CD4-positive, alpha-beta memory T cell (primary cell): ENCODE measurements at regions not wholly inside any gene's neighbourhood (a gene's known extent, or its start where the extent isn't known, plus 50 kb on each side); places are given as distances from the start of the nearest gene placed in this dataset.

Experiments used
- CTCF ChIA-PET: fragments of 350-600 bp; sonication (Branson Sonifier 250); formaldehyde crosslinking; loops from one replicate; lab custom pipeline; 2021; ENCODE audit warnings: inconsistent platforms; ENCODE audit not compliant: partially characterized antibody; lab: Charles Lee
- POLR2A ChIA-PET: fragments of 350-600 bp; sonication (Branson Sonifier 250); formaldehyde crosslinking; loops from one replicate; lab custom pipeline; 2021; ENCODE audit not compliant: partially characterized antibody; lab: Charles Lee
- DNase-seq, 5 donors: peaks; one replicate each; pipeline versions ENCODE4 v3.0.0 to v3.0.0-alpha.2; 2020 to 2022; ENCODE audit warnings: mixed read lengths in 1 of 5
- H3K27ac ChIP-seq: one replicate; pipeline ENCODE4 v1.7.0; 2013; ENCODE audit warnings: low read depth, low read length
- H3K27me3 ChIP-seq: 2 replicates; pipeline ENCODE4 v1.7.0; 2013; ENCODE audit warnings: mild to moderate bottlenecking, low read length, moderate library complexity; ENCODE audit not compliant: insufficient read depth
- H3K36me3 ChIP-seq: 2 replicates; pipeline ENCODE4 v1.7.0; 2013; ENCODE audit warnings: mild to moderate bottlenecking, low read length, moderate library complexity; ENCODE audit not compliant: insufficient read depth
- H3K4me1 ChIP-seq: 2 replicates; pipeline ENCODE4 v1.7.0; 2013; ENCODE audit warnings: mild to moderate bottlenecking, low read length, moderate library complexity; ENCODE audit not compliant: insufficient read depth
- H3K4me3 ChIP-seq, 2 donors: one replicate each; pipeline ENCODE4 v1.7.0; 2013; ENCODE audit warnings: low read length in 2 of 2, mild to moderate bottlenecking in 1 of 2
- H3K9me3 ChIP-seq, 2 donors: one replicate each; pipeline ENCODE4 v1.7.0; 2013; ENCODE audit warnings: low read length in 2 of 2, control low read depth in 1 of 2; ENCODE audit not compliant: control insufficient read depth in 1 of 2
- H3K27ac Mint-ChIP-seq, 7 donors: one replicate each; pipeline ENCODE4 v1.8.0; 2020 to 2021; ENCODE audit warnings: mixed read lengths in 7 of 7, mild to moderate bottlenecking in 6 of 7, inconsistent platforms in 3 of 7, moderate library complexity in 3 of 7
- H3K27me3 Mint-ChIP-seq, 2 donors: one replicate each; pipeline ENCODE4 v1.8.0; 2020 to 2021; ENCODE audit warnings: mixed read lengths in 2 of 2
- H3K36me3 Mint-ChIP-seq, 2 donors: one replicate each; pipeline ENCODE4 v1.8.0; 2020 to 2021; ENCODE audit warnings: mixed read lengths in 2 of 2, inconsistent platforms in 1 of 2, mild to moderate bottlenecking in 1 of 2
- H3K4me1 Mint-ChIP-seq, 4 donors: one replicate each; pipeline ENCODE4 v1.8.0; 2020 to 2021; ENCODE audit warnings: mixed read lengths in 4 of 4, mild to moderate bottlenecking in 1 of 4
- H3K4me3 Mint-ChIP-seq, 8 donors: one replicate each; pipeline ENCODE4 v1.8.0; 2020 to 2021; ENCODE audit warnings: mixed read lengths in 8 of 8, mild to moderate bottlenecking in 7 of 8, moderate library complexity in 6 of 8, inconsistent platforms in 3 of 8
- H3K9me3 Mint-ChIP-seq, 8 donors: one replicate each; pipeline ENCODE4 v1.8.0; 2020 to 2021; ENCODE audit warnings: mixed read lengths in 8 of 8, mild to moderate bottlenecking in 5 of 8, inconsistent platforms in 3 of 8, moderate library complexity in 1 of 8
- intact Hi-C: fragments of 100-400 bp; cut with micrococcal nuclease; formaldehyde crosslinking; loops from one replicate; pipeline ENCODE4 v1.15.1; 2023

DNA sequence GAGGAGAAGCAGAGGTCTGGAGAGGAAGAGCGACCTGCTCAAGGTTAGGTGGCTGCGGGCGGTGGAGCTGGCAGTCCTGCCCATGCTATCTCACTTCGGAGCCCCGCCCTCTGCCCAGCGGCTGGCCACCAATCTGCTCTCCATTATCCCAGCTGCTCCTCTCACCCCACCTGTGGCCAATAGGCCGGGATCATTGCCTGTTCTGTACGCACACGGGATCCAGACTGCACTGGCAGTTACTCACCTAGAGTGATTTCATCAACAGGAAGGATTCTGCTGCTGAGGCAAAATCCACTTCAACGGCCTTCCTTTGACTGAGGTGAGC, 100.6 kb downstream of the TLE3 start:
- no peaks in the 10 kb centered on the region for H3K4me1 Mint-ChIP-seq
- Histone ChIP-seq H3K27ac (no peak overlapping the region), H3K4me3 (no peak overlapping the region), H3K4me1 (no peaks in the 10 kb centered on the region), H3K27me3 (no peaks in the 10 kb centered on the region), H3K9me3 (no peaks in the 10 kb centered on the region), H3K36me3 (no peaks in the 10 kb centered on the region)
- no peak for DNase-seq
- peaks cover 2 to 7% of the 10 kb centered on the region in 2 donors for H3K27me3 Mint-ChIP-seq
- H3K27ac Mint-ChIP-seq: no peak overlapping the region
- no peak overlapping the region for H3K4me3 Mint-ChIP-seq
- H3K9me3 Mint-ChIP-seq: peaks cover 0 to 3% (median under 1%) of the 10 kb centered on the region in 8 donors
- ChIA-PET POLR2A (no interaction called here), CTCF (interaction anchor here (0.6 kb wide), 1 partner anchor 483 kb away, joined by 3 read pairs; no protein-coding TSS in a partner anchor)
- intact Hi-C loops: no loop called here
- H3K36me3 Mint-ChIP-seq: no peaks in the 10 kb centered on the region
